IPS-18c (cell line): ENCODE measurements at regions not wholly inside any gene's neighbourhood (a gene's known extent, or its start where the extent isn't known, plus 50 kb on each side); places are given as distances from the start of the nearest gene placed in this dataset.
A peak's percentile ranks its signal among the peaks of the same experiment; 100 is the strongest.

Experiments used
- H3K4me3 ChIP-seq: 2 replicates; pipeline ENCODE4 v1.7.0; 2013; ENCODE audit warnings: low read depth, mild to moderate bottlenecking, low read length, moderate library complexity; ENCODE audit not compliant: insufficient read depth
- H3K9me3 ChIP-seq: one replicate; pipeline ENCODE4 v1.6.1; 2013; ENCODE audit warnings: mild to moderate bottlenecking, low read length, moderate library complexity; ENCODE audit not compliant: control insufficient read depth, insufficient read depth

DNA sequence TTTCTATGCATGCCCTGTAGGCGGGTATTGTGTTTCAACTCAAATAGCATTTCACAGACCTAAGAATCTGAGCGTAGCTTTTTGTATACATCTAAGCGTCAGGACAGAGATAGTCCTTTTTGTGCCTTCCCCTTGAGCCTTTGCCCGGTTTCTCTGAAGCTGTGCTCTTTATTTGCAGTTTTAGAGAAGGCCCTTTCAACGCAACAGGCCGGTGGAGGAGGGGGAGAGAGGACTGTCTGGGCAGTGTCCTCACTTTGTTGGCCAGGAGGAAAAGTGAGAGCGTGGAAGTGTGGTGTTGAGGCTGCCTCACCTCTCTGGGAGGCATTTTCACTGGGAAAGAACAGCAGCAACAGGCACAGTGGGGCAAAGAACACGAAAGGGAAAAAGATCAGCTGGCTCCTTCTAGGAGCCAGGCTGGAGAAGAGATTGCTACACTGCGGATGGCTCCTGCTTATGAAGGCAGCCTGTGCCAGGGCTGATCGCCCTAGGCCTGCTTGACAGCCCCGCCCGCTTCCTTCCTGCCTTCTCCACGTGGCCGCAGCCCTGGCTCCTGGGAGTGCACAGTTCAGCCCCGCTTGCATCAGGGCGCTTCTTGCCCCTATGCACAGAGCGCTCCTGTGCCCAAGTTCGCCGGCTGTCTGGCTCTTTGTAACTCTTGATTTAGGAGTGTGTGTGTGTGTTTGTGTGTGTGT is 195.6 kb upstream of the POU3F3 start:
- no peak overlapping the region; the same call in 1 of the 2 replicates for H3K4me3 ChIP-seq

DNA sequence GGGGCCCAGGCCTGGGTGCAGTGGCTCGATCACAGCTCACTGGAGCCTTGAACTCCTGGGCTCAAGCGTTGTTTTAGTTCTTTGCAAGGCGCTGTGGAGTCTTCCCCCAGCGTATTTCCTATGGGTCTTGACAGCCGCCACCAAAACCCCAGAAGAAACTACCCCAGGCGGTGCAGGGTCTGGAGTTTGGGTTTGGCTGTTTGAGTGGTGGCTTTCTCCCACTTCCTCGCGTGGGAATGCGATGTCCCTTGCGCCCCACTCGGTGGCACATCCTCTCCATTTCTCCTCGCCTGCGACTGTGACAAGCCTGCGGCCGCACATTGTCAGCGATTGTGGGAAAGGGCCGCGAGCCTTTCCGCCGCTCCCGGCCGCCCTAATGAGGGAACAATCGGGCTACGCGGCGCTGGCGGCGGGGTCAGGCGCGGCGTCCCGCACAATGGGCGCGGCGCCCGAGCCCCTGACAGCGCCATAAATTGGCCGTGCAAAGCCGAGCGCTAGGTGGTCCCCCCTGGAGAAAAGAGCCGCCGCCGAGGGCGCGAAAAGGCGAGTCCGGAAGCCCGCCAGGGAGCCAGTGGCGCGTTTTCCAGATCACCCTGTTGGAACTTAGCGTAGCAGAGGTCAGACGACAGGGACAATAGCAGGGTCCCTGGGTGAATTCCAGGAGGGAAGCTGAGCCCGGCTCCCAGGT is 194.9 kb upstream of the POU3F3 start:
- Histone ChIP-seq H3K9me3 (no peaks in the 10 kb centered on the region), H3K4me3 (peak overlapping the region; percentile 47; the same call in 1 of the 2 replicates)

More for the DNA sequence above, 195.6 kb upstream of the POU3F3 start:
- no peaks in the 10 kb centered on the region for H3K9me3 ChIP-seq

DNA sequence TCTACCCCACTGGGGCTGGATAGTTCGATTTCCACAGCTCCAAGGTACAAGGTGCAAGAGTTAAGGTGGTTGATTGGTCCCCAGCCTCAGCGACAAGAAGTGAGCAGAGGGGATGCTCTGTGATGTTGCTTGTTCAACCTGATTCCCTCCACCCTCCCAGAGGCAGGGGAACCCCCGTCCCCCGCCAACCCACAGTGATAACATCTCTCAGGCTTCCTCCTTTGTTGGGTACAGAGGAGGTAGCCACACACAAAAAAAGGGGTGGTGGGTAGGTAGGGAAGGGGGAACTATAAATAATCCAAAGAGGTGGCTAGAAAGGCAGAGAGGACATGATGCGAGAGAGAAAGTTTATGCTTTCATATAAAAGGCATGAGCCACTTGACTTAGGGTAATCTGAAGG is 192.9 kb upstream of the POU3F3 start:
- no peaks in the 10 kb centered on the region for H3K9me3 ChIP-seq
- no peak overlapping the region for H3K4me3 ChIP-seq

DNA sequence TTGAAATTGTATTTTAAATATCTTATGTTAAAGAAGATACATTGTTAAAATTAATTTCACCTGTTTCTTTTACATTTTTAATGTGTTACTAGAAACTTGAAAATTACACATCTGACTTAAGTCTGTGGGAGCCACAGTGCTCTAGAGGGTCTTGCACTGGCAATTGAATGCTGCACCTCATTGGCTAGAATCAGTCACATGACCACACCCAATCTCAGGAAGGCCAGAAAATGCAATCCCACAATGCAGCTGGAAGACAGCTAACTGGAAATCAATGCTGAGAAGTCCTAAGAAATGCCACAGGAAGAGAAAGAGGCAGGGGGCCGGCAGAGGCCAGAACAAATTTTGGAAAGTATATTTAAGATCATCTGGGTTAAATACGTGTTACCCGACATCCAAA is 189.2 kb upstream of the POU3F3 start:
- Histone ChIP-seq H3K9me3 (no peaks in the 10 kb centered on the region), H3K4me3 (no peak overlapping the region)

DNA sequence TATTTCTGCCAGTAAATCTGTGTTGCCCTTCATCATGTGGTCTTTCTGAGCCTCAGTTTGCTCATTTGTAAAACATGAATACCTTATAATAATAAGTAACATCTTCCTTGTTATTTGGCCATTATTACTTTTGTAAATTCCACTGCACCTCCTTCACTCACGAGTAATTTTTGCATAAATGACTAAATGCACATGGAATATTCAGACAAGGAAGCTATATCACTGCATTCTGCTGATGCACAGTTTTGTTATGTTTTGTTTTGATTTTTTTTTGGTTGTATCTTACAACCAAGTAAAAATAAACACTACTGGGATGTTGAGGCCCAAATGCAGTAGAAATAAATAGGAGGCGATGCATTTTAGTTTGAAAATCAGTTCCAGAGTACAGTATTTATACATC is 185.3 kb upstream of the POU3F3 start:
- no peaks in the 10 kb centered on the region for H3K9me3 ChIP-seq
- no peak overlapping the region for H3K4me3 ChIP-seq

DNA sequence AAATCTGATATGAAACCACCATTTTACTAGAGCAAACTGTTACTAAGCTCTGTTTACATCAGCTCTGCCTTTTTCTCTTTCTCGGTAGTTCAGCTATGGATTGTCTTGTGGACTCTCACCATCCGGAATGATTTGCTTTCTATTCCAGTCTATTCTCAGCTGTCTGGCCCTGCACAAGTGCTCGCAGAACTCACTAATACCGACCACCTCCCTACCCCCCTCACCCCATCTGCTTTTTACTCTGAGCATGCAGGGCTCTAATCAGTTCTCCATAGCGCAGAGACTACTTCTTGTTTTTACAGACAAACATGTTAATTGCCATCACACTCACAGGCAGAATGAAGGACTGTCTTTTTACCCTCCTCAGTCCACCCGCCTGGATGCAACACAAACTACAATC is 180.7 kb upstream of the POU3F3 start:
- no peaks in the 10 kb centered on the region for H3K9me3 ChIP-seq
- no peak overlapping the region for H3K4me3 ChIP-seq

DNA sequence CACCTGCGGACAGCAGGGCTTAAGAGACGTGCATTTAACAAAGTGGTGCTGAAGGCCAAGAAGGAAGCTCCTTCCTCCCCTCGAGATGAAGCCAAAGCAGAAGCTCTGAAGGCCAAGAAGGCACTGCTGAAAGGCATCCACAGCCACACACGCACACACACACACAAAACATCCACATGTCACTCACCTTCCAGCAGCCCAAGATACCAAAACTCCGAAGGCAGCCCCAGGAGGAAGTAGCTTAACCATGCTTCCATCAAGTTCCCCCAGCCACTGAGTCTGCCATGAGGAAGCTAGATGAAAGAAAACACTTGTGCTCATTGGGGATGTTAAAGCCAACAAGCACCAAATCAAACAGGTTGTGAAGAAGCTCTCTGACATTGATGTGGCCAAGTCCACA is 175.7 kb upstream of the POU3F3 start:
- no peaks in the 10 kb centered on the region for H3K9me3 ChIP-seq
- no peak overlapping the region for H3K4me3 ChIP-seq

DNA sequence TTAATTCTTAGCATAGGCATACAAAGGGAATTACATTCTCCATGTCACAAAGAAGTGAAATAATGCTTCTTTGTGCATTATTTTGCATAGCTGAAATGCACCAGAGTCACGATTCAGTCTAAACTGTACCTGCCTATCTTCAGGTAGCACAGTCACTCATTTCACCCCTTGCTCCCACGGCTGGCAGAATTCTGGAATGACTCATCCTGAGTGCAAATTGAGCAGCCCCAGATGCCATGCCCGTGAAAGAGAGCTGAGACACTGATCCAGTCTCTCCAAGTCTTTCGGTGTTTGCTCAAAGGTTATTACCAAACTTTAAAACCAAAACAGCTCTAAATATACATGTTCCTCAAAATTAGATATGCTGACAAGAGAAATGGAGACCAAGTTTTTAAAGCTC is 168.3 kb upstream of the POU3F3 start:
- no peaks in the 10 kb centered on the region for H3K9me3 ChIP-seq
- H3K4me3 ChIP-seq, result no peak overlapping the region

DNA sequence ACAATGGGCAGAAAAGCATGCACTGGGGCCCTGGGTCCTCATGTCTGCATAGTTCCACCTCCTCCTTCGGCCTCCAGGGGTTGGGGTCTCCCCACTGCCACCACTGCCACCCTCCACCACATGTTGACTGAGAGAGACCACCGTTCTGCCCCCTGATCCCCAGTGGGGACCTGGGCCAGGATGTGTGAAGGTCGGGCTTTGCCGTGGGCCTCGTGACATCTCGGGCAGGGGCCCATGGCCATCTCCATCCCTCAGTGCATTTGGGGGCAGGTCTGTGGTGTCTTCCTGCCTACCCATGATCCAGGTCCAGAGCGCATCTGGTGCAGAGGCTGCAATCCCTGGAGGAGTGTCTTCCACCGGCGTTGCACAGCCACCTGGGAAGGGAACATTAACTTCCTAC is 166.8 kb upstream of the POU3F3 start:
- H3K4me3 ChIP-seq, result no peak overlapping the region

DNA sequence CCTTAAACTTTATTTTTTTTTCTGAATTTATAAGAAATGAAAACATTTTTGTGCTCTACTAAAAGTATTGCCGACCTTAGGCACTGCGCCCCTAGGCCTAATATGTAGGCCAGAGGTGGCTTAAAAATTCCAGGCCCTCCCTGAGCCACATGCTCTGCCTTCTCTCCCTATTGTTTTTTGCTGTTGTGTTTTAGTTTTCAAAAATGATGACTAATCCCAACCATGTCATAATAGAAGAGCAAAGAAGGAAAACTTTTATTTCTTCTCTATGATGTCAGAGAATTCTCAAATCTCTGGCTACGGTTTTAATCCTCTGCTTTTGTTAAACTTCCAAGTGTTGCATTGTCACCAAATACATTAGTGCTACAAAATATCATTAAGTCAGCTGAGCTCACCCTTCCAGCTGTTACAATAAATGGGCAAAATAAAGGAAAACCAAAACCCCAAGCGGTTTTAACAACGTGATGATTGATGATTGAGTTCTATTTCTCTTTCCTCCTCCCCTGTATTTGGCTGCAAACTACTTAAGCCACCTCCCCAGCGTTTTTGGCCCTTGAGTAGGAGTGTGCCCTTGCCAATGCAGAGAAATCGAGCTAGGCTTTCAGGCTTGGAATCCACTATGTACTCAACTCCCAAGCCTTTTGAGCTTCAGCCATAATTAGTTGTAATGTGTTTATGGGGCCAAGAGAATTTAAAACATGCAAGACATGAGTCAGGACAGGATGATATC is 163.5 kb upstream of the POU3F3 start:
- no peak overlapping the region for H3K4me3 ChIP-seq
- no peaks in the 10 kb centered on the region for H3K9me3 ChIP-seq

More for the DNA sequence above, 166.8 kb upstream of the POU3F3 start:
- no peaks in the 10 kb centered on the region for H3K9me3 ChIP-seq

DNA sequence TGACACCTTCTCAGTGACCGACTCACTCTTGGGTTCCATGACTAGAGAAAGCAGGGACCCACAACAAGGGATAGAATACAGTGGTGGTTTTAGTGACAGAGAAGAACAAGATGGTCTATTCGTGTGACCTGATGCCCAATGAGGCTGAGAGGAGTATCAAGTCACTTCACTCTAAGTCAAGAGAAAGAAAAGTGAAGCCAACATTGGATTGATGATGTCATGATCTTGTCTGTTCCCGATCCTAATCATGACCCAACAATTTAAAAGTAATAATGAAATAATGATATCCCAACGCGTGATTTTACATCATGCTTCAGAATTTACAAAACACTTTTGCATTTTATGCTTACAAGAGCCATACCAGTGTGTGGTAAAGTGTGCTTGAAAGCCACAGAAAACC is 155.6 kb upstream of the POU3F3 start:
- no peak overlapping the region for H3K4me3 ChIP-seq
- H3K9me3 ChIP-seq, result no peaks in the 10 kb centered on the region

DNA sequence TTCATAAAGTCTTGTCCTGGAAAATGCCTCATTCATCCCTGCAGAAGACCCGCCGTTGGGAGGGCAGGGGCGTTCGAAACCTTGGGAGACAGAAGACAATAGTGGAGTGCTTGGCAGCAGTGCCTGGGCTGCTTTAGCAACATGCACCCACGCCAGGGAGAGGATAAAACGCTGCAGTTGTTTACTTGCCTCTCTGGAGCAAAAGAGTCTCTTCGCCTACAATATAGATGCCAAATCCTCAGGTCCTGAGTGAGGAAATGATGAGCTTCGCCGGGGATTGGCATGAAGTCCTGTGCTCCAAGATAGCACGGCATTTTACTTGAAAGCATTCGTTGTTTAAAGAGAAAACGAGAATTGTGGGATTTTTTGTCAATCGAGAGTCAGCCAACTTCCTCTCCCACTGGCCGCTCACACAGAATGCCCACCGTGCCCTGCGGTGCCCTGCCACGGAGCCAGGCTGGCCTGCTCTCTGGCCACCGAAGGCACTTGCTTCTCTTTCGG is 152.5 kb upstream of the POU3F3 start:
- no peaks in the 10 kb centered on the region for H3K9me3 ChIP-seq
- H3K4me3 ChIP-seq, result no peak overlapping the region

DNA sequence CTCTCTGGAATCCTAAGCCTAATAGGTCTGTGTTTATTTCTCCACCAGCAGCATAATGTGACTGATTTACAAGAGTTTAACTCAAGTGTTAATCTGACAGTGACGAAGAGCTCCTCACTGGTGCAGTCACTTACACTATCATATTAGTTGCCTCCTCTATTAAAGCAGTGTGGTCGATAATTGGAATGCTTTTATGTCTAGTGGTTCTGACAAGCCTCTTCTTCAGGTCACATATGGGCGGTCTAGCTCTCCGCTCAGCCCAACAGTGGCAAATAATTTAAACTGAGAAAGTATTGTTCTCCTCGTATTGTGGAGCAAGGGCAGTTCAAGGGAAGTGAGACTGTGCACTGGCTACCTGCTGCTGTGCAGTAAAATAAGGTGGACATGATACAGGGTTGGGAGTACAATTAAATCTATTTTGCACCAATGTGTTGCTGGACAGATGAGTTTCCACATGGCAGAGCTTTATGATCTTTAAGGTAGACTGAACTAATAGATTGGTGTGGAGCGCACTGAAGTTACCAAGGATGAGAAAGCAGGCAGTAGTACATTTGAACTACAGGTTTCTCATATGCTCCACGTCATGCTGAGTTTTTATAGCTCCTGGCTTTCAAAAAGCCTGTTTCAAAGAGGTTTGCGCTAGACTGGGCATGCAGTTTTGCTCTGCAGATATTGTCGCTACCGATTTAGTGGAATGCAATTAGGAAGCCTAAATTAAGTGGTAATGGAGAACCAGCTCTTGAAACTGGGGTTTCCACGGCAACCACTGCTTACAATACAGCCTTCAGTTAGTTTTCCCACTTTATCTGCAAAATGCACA is 151.7 kb upstream of the POU3F3 start:
- no peaks in the 10 kb centered on the region for H3K9me3 ChIP-seq
- no peak overlapping the region for H3K4me3 ChIP-seq

DNA sequence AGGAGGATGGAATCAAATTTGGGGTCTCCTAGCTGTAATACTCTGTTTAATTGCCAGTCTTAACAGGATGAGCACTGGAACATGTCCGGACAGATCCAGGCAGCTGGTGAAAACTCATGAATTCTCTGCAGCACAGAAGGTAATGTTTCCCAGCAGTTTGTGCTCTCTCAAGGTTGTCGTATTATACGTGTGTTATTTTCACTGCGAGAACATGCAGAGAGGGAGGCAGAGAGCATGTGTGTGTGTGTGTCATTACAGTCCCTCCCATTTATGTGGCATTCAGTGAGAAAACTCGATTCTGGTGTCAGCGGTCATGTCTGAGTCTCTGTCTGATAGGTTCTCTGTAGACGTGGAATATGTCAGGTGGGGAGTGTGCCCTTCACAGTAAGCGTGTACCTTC is 150.2 kb upstream of the POU3F3 start:
- Histone ChIP-seq H3K4me3 (no peak overlapping the region), H3K9me3 (no peaks in the 10 kb centered on the region)

DNA sequence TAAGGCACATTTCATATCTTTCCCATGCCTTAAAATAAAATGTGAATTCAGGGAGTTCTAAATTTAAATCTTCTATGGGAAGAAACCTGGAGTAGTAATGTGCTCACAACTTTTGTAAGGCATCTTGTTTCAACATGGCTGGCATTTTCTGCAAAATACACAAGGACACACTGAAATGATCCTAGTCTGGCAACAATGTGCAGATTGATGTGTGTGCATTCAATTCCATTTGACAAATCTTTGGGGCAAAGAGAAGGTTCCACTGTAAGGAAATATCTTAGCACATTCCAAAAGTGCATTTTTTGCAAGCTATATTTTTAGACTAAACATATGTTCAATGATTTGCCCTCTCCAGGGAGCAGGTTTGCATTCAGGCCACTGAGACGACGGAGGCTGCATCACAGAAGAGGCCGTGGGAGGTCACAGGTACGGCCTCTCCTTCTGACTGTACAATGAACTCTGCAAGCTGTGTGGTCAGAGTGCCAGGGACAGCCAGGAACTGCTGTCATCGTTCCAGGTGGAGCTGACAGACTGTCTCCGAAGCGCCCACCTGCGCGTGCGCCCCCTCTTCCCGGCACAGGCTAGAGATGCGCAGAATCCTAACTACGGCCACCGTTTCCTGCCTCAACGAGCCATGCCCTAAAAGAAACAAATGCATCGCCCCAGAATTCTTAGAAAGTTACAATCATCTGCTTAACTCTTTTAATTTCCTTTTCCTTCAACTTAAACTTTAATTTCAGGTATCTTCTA is 149.2 kb upstream of the POU3F3 start:
- Histone ChIP-seq H3K9me3 (no peaks in the 10 kb centered on the region), H3K4me3 (no peak overlapping the region)

DNA sequence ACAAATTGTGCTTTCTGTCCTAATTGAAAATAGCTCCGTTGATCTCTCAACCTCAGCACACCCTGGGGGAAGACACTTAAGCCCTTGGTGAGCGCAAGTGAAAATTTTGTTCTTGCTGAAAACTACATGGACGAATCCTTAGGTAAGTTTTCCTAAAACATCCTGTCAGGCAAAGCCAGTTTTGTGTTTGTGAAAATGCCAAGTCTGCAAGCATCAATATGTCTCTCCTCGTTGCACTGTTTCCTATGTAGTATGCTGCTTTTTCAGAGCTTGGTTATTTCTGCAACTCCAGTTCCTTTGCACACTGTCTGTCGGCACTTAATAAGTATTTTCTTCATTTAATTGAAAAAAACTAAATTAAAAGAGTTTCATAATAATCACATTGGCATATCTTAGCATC is 146.9 kb upstream of the POU3F3 start:
- Histone ChIP-seq H3K9me3 (no peaks in the 10 kb centered on the region), H3K4me3 (no peak overlapping the region)

DNA sequence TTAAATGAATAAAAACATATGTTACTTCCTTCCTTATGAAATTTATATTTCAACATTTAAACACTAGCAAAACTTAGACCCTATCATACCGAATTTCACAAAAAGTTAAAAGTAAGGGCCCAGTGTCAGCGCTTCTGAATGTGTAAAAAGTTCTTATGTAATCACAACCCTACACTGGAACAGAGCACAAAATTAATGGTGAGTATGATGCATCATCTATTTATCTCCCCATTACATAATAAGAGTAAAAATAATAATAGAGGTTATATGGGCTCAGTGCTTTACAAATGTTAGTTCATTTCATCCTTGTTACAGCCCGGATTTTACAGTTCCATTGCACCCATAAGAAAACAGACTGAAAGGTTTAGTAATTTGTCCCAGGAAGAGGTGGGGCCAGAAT is 144.9 kb upstream of the POU3F3 start:
- Histone ChIP-seq H3K9me3 (no peaks in the 10 kb centered on the region), H3K4me3 (no peak overlapping the region)
